Stimulated activated naive CD8-positive, alpha-beta T cell treated with anti-CD3 and anti-CD28 coated beads, Interleukin-15, Interleukin-2, amounts not matched to agents 100 ng/mL and 50 ng/mL, for 24 hours (primary cell): ENCODE measurements at regions not wholly inside any gene's neighbourhood (a gene's known extent, or its start where the extent isn't known, plus 50 kb on each side); places are given as distances from the start of the nearest gene placed in this dataset.

Experiments used
- H3K27ac Mint-ChIP-seq: one replicate; pipeline ENCODE4 v1.8.0; 2021; ENCODE audit warnings: mild to moderate bottlenecking, mixed read lengths
- H3K27me3 Mint-ChIP-seq: one replicate; pipeline ENCODE4 v1.8.0; 2021; ENCODE audit warnings: mixed read lengths
- H3K36me3 Mint-ChIP-seq: one replicate; pipeline ENCODE4 v1.8.0; 2021; ENCODE audit warnings: low read depth, mixed read lengths
- H3K4me1 Mint-ChIP-seq: one replicate; pipeline ENCODE4 v1.8.0; 2021; ENCODE audit warnings: low read depth, mixed read lengths
- H3K4me3 Mint-ChIP-seq: one replicate; pipeline ENCODE4 v1.8.0; 2021; ENCODE audit warnings: mild to moderate bottlenecking, mixed read lengths
- H3K9me3 Mint-ChIP-seq: one replicate; pipeline ENCODE4 v1.8.0; 2021; ENCODE audit warnings: mixed read lengths

DNA sequence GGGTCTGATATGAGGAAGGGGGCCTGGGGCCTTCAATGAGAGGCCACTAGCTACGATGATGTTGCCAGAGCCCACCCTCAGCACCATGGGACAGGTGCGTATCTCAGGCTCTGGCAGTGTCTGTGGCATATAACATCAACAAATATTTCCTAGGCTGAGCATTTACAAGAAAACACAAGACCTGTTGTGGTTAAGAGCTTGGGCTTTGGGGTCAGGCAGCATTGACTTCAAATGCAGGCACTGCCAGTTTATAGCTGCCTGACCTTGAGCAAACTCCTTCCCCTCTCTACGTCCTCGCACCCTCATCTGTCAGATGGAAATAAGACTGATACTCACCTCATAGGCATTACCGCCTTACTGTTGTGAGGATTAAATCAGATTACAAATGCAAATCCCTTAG lies 156.0 kb downstream of the KATNAL1 start:
- H3K4me3 Mint-ChIP-seq, result no peak overlapping the region
- H3K36me3 Mint-ChIP-seq, result no peaks in the 10 kb centered on the region
- no peaks in the 10 kb centered on the region for H3K27me3 Mint-ChIP-seq
- H3K4me1 Mint-ChIP-seq, result peaks cover 75% of the 10 kb centered on the region
- H3K9me3 Mint-ChIP-seq, result no peaks in the 10 kb centered on the region
- peak overlapping the region; percentile 41 for H3K27ac Mint-ChIP-seq

DNA sequence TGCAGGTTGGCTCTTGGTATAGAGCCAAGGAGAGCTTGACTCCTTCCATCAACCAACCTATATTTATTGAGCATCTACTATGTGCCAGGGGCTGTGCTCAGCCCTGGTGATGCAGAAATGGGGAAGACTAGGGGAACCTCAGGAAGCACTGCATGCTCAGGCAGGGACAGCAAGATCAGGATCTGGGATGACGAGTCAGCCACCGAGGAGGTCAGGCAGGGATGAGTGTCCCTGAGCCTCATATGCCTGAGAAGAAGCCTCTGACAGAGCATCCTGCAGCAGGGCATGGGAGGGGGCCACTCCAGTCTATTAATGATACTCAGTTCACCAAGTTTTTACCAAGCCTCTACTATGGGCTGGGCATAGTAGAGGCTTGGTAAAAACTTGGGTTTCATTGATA lies 158.1 kb downstream of the KATNAL1 start:
- no peak overlapping the region for H3K27ac Mint-ChIP-seq
- peaks cover 5% of the 10 kb centered on the region for H3K9me3 Mint-ChIP-seq
- no peaks in the 10 kb centered on the region for H3K27me3 Mint-ChIP-seq
- peaks cover 77% of the 10 kb centered on the region for H3K4me1 Mint-ChIP-seq
- no peak overlapping the region for H3K4me3 Mint-ChIP-seq
- H3K36me3 Mint-ChIP-seq, result peaks cover 6% of the 10 kb centered on the region

DNA sequence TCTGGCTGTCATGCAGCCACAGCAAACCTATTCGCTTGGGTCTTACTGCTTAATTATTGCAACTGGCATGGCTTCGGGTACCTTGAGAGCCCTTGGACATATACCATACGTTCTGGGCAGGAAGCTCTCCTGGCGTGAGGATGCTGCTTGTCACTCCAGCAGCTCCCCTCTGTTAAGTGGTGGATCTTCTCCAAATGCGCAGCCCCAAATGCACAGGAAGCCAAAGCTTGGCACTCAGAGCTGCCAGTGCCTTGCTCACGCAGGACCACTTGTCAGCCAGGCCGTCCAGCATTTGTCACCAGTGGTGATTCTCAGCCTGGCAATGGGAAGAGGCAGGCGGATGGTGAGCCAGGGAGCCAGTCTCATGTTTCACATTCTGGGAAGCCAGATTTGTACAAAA lies 158.6 kb downstream of the KATNAL1 start:
- Mint-ChIP-seq H3K4me3 (no peak overlapping the region), H3K4me1 (peaks cover 75% of the 10 kb centered on the region), H3K36me3 (peaks cover 6% of the 10 kb centered on the region), H3K27me3 (no peaks in the 10 kb centered on the region), H3K9me3 (peaks cover 5% of the 10 kb centered on the region), H3K27ac (peak overlapping the region; percentile 38)

DNA sequence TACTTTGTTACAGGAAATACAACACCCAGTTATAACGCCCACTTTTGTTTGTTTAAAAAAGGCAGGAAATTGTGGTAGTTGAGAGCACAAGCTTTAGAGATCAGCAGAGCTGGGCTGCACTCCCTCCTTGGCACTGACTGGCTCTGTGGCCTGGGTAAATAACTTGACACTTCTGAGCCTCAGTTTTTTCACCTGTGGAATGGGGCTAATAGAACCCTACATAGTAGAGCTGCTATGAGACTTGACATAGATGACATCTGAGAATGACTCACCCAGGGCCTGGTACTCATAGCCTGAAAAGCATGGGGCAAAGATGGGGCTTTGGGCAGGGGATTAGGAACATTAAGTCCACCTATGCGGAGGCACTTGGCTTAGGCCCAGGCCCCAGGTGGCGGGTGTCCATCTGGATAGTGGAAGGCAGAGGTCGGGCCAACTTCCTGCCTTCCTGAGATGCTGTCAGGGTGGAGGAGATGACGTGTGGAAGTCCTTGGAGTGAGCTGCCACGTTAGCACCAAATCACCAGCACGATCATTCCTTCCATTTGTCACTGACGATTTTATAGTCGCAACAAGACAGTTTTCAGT lies 159.1 kb downstream of the KATNAL1 start:
- Mint-ChIP-seq H3K27ac (peak overlapping the region; percentile 38), H3K9me3 (peaks cover 5% of the 10 kb centered on the region), H3K36me3 (peaks cover 6% of the 10 kb centered on the region), H3K4me3 (no peak overlapping the region), H3K27me3 (no peaks in the 10 kb centered on the region), H3K4me1 (peaks cover 77% of the 10 kb centered on the region)

DNA sequence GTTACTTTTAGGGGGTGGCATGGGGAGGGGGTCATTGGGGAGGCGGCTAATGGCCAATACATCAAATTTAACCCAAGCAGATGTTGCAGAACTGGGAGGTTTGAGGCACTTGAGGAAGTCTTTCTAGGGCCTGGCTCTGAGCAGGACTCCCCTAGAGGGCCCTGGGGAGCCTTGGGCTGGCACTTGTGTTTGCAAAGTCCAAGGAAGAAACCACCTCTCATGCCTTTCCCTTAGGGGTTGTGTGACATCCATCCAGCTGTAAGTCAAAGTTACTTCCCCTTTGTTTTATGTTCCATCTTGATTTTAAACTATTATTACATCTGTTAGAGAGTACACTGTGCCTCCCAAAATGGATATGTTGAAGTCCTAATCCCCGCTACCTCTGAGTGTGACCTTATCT lies 159.9 kb downstream of the KATNAL1 start:
- H3K27me3 Mint-ChIP-seq, result no peaks in the 10 kb centered on the region
- H3K4me1 Mint-ChIP-seq, result peaks cover 81% of the 10 kb centered on the region
- no peak overlapping the region for H3K27ac Mint-ChIP-seq
- peaks cover 5% of the 10 kb centered on the region for H3K9me3 Mint-ChIP-seq
- H3K4me3 Mint-ChIP-seq, result no peak overlapping the region
- peaks cover 6% of the 10 kb centered on the region for H3K36me3 Mint-ChIP-seq

DNA sequence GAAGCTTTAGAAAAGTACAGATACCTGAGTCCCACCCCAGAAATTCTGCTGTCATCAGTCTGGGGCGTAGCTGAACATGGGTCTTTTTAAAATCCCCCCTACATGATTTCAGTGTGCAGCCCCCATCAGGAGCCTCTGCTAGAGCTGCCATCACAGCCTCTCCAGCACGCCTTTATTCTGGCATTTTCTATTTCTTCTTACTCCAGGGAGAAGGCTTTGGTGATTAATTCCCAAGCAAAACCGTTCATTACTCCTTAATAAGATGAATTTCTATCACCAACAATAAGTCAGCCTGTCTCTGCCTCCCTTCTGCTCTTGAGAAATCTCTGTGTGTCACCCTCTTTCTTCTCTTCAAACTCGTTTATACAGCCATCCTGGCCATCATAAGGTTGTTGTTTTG lies 160.3 kb downstream of the KATNAL1 start:
- H3K4me3 Mint-ChIP-seq, result no peak overlapping the region
- H3K4me1 Mint-ChIP-seq, result peaks cover 82% of the 10 kb centered on the region
- H3K27me3 Mint-ChIP-seq, result no peaks in the 10 kb centered on the region
- peaks cover 5% of the 10 kb centered on the region for H3K9me3 Mint-ChIP-seq
- peaks cover 6% of the 10 kb centered on the region for H3K36me3 Mint-ChIP-seq
- peak overlapping the region; percentile 85 for H3K27ac Mint-ChIP-seq

DNA sequence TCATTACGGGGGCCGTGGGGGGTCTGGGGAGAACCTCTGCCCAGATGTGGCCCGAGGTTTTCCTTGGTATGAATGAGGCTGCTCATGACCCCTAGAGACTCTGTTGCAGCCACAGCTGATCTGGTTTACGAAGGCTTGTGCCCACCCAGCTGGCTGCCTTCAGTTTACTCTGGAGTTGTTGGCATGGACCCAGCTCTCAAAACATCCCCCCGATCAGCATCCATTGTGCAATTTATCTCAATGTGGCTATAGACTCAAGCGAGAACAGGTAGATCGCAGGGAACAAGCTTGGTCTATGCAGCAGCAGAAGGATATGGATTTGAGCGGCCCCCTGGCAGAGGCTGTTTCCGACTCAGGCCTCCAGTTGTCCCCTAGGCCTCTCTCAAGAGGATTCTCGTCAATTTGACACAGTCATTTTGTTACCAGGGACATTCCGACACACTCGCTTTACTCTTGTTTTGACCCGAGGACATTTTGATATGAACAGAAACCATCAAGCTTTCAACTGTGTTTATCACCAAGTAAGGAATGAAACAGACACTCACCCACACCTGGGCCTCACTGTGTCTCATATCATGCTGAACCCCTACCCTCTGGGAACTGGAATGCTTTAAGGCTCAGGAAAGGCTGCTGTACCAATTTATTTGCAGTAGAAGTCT lies 161.5 kb downstream of the KATNAL1 start:
- Mint-ChIP-seq H3K27me3 (no peaks in the 10 kb centered on the region), H3K4me1 (peaks cover 83% of the 10 kb centered on the region), H3K27ac (peak overlapping the region; percentile 85), H3K9me3 (peaks cover 5% of the 10 kb centered on the region), H3K4me3 (peak overlapping the region; percentile 38), H3K36me3 (peaks cover 6% of the 10 kb centered on the region)

DNA sequence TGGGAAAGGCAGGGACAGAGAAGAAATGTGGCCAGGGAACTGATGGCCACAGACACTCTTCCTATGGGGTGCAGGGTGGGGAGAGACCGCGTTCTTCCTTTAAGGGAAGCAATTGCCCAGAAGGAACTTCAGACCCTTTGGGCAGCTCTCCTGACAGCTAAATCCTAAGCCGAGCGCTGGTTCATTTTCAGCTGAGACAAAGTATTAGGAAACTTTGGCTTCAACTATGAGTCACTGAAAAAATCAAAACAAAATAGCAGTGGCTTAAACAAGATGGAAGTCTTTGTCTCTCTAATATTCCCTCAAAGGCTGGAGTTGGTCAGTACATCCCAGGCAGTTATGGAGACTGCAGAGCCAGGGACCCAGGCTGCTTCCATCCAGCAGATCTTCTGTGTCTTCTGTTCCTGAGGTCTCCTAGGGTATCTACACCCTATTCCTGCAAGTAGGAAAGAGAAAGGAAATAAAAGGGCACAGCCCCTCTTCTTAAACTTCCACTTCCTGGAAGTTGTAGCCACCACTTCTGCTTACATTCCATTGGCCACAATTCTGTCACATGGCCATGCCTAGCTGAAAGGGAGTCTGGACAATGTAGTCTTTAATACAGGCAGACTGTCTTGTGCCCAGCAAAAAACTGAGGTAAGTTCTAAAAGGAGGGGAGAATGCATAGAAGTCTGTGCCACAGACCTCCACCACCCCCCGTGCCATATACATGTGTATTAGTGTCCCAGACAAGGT lies 163.5 kb downstream of the KATNAL1 start:
- Mint-ChIP-seq H3K36me3 (peaks cover 6% of the 10 kb centered on the region), H3K27me3 (no peaks in the 10 kb centered on the region), H3K4me3 (no peak overlapping the region), H3K9me3 (peaks cover 5% of the 10 kb centered on the region), H3K27ac (peak overlapping the region; percentile 67), H3K4me1 (peaks cover 65% of the 10 kb centered on the region)

DNA sequence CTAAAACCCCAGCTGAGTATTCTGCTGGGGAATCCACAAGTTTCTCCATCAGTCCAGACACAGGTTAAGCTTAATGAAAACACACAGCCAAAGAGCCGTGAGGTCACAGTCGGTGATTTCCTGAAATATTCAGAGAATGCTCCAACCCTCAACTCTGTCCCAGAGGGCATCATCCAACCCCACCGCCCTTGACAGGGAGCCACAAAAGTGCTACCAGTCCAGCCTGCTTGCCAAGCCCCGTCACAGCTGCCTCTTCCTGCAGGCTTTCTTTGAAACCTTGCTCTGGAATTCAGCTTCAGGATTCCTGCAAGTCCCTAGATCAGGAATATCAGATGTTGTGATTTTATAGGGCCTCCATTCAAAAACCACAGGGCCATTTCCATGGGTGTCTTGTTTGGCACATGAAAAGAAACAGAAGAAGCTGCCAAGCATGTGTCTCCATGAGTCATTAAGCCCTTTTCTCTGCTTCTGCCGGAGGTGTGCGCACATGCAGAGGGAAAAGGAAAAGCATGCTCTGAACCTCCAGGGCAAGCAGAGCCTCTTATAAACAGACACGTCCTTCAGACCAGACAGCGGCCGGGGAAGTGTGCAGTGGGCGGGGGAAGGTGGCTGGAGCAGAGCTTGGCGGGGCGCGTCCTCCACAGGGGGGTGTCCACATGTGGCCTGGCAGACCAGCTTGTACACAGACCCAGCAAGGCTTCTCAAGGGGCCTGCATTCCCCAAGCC lies 164.7 kb downstream of the KATNAL1 start:
- H3K4me3 Mint-ChIP-seq, result no peak overlapping the region
- H3K36me3 Mint-ChIP-seq, result peaks cover 6% of the 10 kb centered on the region
- peak overlapping the region; percentile 66 for H3K27ac Mint-ChIP-seq
- no peaks in the 10 kb centered on the region for H3K27me3 Mint-ChIP-seq
- H3K4me1 Mint-ChIP-seq, result peaks cover 53% of the 10 kb centered on the region
- H3K9me3 Mint-ChIP-seq, result peaks cover 5% of the 10 kb centered on the region

DNA sequence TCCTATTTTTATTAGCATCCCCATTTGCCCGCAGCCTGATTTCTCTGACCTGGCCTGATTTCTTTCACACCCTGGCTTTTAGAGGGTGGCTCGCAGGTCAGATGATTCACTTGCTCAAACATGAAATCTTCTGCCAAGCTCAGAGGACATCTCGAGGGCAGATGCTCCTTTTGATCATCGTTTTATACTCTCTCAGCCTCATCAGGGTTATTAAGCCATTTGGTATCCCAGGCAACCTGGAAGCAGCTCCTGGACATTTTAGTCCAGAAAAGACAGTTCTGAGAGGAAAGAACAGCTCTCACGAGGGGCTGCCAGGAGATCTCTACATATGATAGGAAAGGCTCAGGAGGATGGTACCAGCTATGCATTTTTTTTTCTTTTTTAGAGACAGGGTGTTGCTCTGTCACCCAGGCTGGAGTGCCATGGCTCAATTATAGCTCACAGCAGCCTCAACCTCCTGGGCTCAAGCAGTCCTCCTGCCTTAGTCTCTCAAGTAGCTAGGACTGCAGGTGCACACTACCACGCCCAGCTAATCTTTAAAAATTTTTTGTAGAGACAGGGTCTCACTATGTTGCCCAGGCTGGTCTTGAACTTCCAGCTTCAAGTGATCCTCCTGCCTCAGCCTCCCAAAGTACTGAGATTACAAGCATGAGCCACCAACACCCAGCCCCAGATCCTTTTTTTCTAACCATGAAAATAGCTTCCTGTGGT lies 165.4 kb downstream of the KATNAL1 start:
- H3K4me3 Mint-ChIP-seq, result no peak overlapping the region
- H3K4me1 Mint-ChIP-seq, result peaks cover 46% of the 10 kb centered on the region
- peaks cover 5% of the 10 kb centered on the region for H3K9me3 Mint-ChIP-seq

DNA sequence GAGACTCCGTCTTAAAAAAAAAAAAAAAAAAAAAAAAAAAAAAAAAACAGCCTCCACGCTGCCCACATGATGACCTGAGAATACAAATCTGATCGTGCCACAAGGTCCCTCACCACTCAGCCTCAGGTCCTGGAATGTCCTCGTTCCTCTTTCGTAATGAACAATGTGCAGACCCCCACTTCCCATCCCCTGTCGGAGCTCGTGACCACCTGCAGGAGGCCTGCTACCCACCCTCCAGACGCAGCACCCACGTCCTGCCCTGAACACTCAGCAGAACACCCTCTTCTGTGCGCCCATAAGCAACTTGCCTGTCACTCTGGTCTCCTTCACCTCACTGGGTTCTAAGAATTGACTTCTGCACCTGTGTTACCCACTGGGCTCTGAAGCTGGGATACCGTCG lies 166.4 kb downstream of the KATNAL1 start:
- Mint-ChIP-seq H3K4me3 (no peak overlapping the region), H3K9me3 (peaks cover 5% of the 10 kb centered on the region), H3K36me3 (peaks cover 6% of the 10 kb centered on the region), H3K27me3 (no peaks in the 10 kb centered on the region), H3K27ac (no peak overlapping the region), H3K4me1 (peaks cover 36% of the 10 kb centered on the region)

More for the DNA sequence above, 165.4 kb downstream of the KATNAL1 start:
- Mint-ChIP-seq H3K27ac (peak overlapping the region; percentile 66), H3K36me3 (peaks cover 6% of the 10 kb centered on the region), H3K27me3 (no peaks in the 10 kb centered on the region)

DNA sequence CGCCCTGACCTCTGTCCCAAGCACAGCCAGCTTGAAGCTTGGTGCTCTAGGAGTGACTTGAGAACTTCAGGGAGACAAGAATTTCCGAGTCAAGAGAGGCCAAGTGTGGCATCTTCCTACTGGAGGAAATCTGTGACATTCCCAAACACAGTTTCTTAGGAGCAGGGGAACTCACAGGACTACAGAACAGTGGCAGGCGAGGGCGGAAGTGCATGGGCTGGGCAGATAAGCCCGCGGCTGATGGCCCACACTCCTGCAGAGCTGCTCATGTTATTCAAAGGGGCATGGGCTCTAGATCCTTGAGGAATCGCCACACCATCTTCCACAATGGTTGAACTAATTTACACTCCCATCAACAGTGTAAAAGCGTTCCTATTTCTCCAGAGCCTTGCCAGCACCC lies 168.8 kb downstream of the KATNAL1 start:
- no peaks in the 10 kb centered on the region for H3K27me3 Mint-ChIP-seq
- H3K27ac Mint-ChIP-seq, result no peak overlapping the region
- peaks cover 24% of the 10 kb centered on the region for H3K4me1 Mint-ChIP-seq
- no peaks in the 10 kb centered on the region for H3K36me3 Mint-ChIP-seq
- no peaks in the 10 kb centered on the region for H3K9me3 Mint-ChIP-seq
- H3K4me3 Mint-ChIP-seq, result no peak overlapping the region

DNA sequence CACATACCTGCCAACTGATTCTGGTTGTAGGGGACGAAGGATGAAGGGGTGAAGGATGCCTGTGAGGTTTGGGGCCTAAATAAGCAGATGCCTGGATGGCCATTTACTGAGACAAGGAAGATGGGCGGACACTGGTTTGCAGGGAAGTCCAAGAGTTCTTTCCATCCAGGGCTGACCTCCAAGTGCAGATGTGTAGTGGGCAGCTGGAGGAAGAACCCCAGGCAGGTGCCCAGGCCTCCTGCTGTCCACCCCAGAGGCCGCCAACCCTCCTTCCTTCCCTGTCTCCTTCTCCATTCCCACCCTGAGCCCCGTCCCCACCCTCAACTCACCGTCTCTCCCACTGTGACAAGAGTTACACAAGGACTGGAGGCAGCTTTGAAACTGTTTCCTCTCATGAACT lies 171.5 kb downstream of the KATNAL1 start:
- H3K27ac Mint-ChIP-seq, result no peak overlapping the region
- no peaks in the 10 kb centered on the region for H3K9me3 Mint-ChIP-seq
- H3K4me3 Mint-ChIP-seq, result no peak overlapping the region
- H3K4me1 Mint-ChIP-seq, result peaks cover 9% of the 10 kb centered on the region
- no peaks in the 10 kb centered on the region for H3K27me3 Mint-ChIP-seq
- no peaks in the 10 kb centered on the region for H3K36me3 Mint-ChIP-seq

DNA sequence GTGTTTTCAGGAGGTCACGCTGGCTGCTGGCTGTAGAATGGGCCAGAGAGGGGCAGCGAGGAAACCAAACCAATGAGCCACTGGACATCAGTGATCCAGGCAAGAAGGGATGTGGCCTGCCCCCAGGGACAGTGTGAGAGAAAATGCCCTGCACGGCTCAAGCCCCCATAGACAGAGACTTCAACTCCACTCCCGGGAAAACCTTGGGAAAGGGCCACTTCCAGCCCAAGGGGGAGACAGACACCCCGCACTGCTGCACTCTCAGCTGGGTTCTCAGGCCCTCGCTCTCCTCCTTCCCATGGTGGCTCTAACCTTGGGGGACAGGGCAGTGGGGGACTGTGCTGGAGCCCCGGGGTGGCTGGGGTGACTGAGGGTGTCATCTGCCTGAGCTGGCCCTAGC lies 172.0 kb downstream of the KATNAL1 start:
- H3K4me1 Mint-ChIP-seq, result peaks cover 9% of the 10 kb centered on the region
- H3K9me3 Mint-ChIP-seq, result no peaks in the 10 kb centered on the region
- no peak overlapping the region for H3K4me3 Mint-ChIP-seq
- H3K36me3 Mint-ChIP-seq, result no peaks in the 10 kb centered on the region
- no peak overlapping the region for H3K27ac Mint-ChIP-seq
- H3K27me3 Mint-ChIP-seq, result no peaks in the 10 kb centered on the region
